ENCODE measurements at regions not wholly inside any gene's neighbourhood (a gene's known extent, or its start where the extent isn't known, plus 50 kb on each side); places are given as distances from the start of the nearest gene placed in this dataset.

DNA sequence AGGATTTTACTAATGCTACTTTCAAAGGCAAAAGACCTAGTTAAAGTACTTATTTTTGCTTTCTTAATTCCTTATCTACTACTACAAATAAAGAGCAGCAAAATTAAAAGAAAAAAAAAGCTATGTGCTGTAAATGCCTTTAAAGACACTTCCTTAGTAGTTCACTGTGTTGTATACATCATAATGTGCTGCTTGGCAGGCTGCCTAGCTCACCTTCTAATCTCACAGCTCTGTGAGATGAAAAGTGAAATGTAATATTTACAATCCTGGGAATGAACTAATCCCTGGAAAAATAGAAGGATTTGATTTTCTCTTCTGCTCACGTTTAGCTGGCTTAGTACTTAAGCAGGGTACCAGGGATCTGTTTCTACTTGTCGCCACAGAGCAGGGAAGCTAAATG, 184.4 kb upstream of the ALG10B start (continued):
- TF ChIP-seq, protein P1, sequence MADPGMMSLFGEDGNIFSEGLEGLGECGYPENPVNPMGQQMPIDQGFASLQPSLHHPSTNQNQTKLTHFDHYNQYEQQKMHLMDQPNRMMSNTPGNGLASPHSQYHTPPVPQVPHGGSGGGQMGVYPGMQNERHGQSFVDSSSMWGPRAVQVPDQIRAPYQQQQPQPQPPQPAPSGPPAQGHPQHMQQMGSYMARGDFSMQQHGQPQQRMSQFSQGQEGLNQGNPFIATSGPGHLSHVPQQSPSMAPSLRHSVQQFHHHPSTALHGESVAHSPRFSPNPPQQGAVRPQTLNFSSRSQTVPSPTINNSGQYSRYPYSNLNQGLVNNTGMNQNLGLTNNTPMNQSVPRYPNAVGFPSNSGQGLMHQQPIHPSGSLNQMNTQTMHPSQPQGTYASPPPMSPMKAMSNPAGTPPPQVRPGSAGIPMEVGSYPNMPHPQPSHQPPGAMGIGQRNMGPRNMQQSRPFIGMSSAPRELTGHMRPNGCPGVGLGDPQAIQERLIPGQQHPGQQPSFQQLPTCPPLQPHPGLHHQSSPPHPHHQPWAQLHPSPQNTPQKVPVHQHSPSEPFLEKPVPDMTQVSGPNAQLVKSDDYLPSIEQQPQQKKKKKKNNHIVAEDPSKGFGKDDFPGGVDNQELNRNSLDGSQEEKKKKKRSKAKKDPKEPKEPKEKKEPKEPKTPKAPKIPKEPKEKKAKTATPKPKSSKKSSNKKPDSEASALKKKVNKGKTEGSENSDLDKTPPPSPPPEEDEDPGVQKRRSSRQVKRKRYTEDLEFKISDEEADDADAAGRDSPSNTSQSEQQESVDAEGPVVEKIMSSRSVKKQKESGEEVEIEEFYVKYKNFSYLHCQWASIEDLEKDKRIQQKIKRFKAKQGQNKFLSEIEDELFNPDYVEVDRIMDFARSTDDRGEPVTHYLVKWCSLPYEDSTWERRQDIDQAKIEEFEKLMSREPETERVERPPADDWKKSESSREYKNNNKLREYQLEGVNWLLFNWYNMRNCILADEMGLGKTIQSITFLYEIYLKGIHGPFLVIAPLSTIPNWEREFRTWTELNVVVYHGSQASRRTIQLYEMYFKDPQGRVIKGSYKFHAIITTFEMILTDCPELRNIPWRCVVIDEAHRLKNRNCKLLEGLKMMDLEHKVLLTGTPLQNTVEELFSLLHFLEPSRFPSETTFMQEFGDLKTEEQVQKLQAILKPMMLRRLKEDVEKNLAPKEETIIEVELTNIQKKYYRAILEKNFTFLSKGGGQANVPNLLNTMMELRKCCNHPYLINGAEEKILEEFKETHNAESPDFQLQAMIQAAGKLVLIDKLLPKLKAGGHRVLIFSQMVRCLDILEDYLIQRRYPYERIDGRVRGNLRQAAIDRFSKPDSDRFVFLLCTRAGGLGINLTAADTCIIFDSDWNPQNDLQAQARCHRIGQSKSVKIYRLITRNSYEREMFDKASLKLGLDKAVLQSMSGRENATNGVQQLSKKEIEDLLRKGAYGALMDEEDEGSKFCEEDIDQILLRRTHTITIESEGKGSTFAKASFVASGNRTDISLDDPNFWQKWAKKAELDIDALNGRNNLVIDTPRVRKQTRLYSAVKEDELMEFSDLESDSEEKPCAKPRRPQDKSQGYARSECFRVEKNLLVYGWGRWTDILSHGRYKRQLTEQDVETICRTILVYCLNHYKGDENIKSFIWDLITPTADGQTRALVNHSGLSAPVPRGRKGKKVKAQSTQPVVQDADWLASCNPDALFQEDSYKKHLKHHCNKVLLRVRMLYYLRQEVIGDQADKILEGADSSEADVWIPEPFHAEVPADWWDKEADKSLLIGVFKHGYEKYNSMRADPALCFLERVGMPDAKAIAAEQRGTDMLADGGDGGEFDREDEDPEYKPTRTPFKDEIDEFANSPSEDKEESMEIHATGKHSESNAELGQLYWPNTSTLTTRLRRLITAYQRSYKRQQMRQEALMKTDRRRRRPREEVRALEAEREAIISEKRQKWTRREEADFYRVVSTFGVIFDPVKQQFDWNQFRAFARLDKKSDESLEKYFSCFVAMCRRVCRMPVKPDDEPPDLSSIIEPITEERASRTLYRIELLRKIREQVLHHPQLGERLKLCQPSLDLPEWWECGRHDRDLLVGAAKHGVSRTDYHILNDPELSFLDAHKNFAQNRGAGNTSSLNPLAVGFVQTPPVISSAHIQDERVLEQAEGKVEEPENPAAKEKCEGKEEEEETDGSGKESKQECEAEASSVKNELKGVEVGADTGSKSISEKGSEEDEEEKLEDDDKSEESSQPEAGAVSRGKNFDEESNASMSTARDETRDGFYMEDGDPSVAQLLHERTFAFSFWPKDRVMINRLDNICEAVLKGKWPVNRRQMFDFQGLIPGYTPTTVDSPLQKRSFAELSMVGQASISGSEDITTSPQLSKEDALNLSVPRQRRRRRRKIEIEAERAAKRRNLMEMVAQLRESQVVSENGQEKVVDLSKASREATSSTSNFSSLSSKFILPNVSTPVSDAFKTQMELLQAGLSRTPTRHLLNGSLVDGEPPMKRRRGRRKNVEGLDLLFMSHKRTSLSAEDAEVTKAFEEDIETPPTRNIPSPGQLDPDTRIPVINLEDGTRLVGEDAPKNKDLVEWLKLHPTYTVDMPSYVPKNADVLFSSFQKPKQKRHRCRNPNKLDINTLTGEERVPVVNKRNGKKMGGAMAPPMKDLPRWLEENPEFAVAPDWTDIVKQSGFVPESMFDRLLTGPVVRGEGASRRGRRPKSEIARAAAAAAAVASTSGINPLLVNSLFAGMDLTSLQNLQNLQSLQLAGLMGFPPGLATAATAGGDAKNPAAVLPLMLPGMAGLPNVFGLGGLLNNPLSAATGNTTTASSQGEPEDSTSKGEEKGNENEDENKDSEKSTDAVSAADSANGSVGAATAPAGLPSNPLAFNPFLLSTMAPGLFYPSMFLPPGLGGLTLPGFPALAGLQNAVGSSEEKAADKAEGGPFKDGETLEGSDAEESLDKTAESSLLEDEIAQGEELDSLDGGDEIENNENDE (IDR thresholded peaks at IDR 0.05; ENCODE audit: insufficient replicate concordance, low read length) = no peak
- TF ChIP-seq EZH2 (IDR thresholded peaks at IDR 0.05; ENCODE audit: low read depth, low read length, severe bottlenecking) (no peak), KDM5A (IDR thresholded peaks at IDR 0.05; ENCODE audit: low read length) (no peak), MAFK (IDR thresholded peaks at IDR 0.05; ENCODE audit: low read depth, low read length) (no peak)
